IMR-90 (cell line): ENCODE measurements at regions not wholly inside any gene's neighbourhood (a gene's known extent, or its start where the extent isn't known, plus 50 kb on each side); places are given as distances from the start of the nearest gene placed in this dataset.

Experiments used
- ATAC-seq: fragments of 200-7000 bp; cut with Tn5 transposase; 2 replicates; pipeline ENCODE4 v1.9.1; 2020; ENCODE audit warnings: low read depth, mild to moderate bottlenecking, moderate library complexity
- BruUV-seq: library from RNA; stranded (reverse); fragments of 400-500 nt; replicated peaks from 2 replicates; lab custom pipeline; 2021; lab: Mats Ljungman, UMichigan
- CTCF ChIA-PET: fragments of 300-600 bp; formaldehyde crosslinking; extraction: SDS; loops from one replicate; lab custom pipeline; 2021; ENCODE audit warnings: antibody characterized with exemption; lab: Yijun Ruan, JAX
- POLR2A ChIA-PET: fragments of 300-600 bp; sonication (Branson Sonifier 250); formaldehyde crosslinking; loops from one replicate; lab custom pipeline; 2022; ENCODE audit warnings: antibody characterized with exemption; ENCODE audit not compliant: unreplicated experiment; lab: Charles Lee
- DNase-seq: peaks from one replicate; pipeline ENCODE4 v3.0.0; 2013
- H2AFZ ChIP-seq: replicated peaks from 2 replicates; pipeline ENCODE3; 2013; ENCODE audit warnings: low read length, mild to moderate bottlenecking; ENCODE audit not compliant: poor library complexity
- H2AK5ac ChIP-seq: 2 replicates; pipeline ENCODE4 v1.6.1; 2013; ENCODE audit warnings: low read depth, low read length, inconsistent platforms
- H2AK9ac ChIP-seq: replicated peaks from 2 replicates; pipeline ENCODE3; 2013; ENCODE audit warnings: mild to moderate bottlenecking, low read depth, low read length, moderate library complexity; ENCODE audit not compliant: poor library complexity
- H2BK120ac ChIP-seq: 2 replicates; pipeline ENCODE4 v1.6.1; 2013; ENCODE audit warnings: low read depth, low read length, inconsistent platforms
- H2BK15ac ChIP-seq: 3 replicates; pipeline ENCODE4 v1.6.1; 2013; ENCODE audit warnings: low read depth, low read length, inconsistent platforms
- H2BK20ac ChIP-seq: 2 replicates; pipeline ENCODE4 v1.6.1; 2013; ENCODE audit warnings: low read depth, mild to moderate bottlenecking, inconsistent platforms, low read length, moderate library complexity
- H2BK5ac ChIP-seq: 2 replicates; pipeline ENCODE4 v1.6.1; 2013; ENCODE audit warnings: mild to moderate bottlenecking, low read depth, low read length, inconsistent platforms; ENCODE audit not compliant: poor library complexity, severe bottlenecking
- H3K14ac ChIP-seq: replicated peaks from 2 replicates; pipeline ENCODE4 v1.6.1; 2013; ENCODE audit warnings: low read depth, low read length, inconsistent platforms
- H3K18ac ChIP-seq: 2 replicates; pipeline ENCODE4 v1.6.1; 2013; ENCODE audit warnings: low read depth, low read length, control low read depth
- H3K23ac ChIP-seq: 2 replicates; pipeline ENCODE4 v1.6.1; 2013; ENCODE audit warnings: low read depth, low read length, inconsistent platforms
- H3K27ac ChIP-seq: 2 replicates; pipeline ENCODE4 v1.5.1; 2013; ENCODE audit warnings: mild to moderate bottlenecking, control low read depth, low read length; ENCODE audit not compliant: insufficient read depth
- H3K27me3 ChIP-seq: 2 replicates; pipeline ENCODE4 v1.6.1; 2013; ENCODE audit warnings: low read length; ENCODE audit not compliant: control insufficient read depth, insufficient read depth
- H3K36me3 ChIP-seq: 2 replicates; pipeline ENCODE4 v1.6.1; 2013; ENCODE audit warnings: low read length, mixed read lengths; ENCODE audit not compliant: control insufficient read depth, insufficient read depth
- H3K4ac ChIP-seq: 2 replicates; pipeline ENCODE4 v1.6.1; 2013; ENCODE audit warnings: low read depth, low read length, inconsistent platforms
- H3K4me1 ChIP-seq: 2 replicates; pipeline ENCODE4 v1.6.1; 2013; ENCODE audit warnings: low read length, mixed read lengths; ENCODE audit not compliant: control insufficient read depth, insufficient read depth
- H3K4me2 ChIP-seq: 2 replicates; pipeline ENCODE4 v1.6.1; 2013; ENCODE audit warnings: low read depth, mild to moderate bottlenecking, control low read depth, low read length, moderate library complexity
- H3K4me3 ChIP-seq: 2 replicates; pipeline ENCODE4 v1.5.1; 2013; ENCODE audit warnings: low read depth, mild to moderate bottlenecking, control low read depth, low read length, moderate library complexity; ENCODE audit not compliant: insufficient read depth
- H3K56ac ChIP-seq: 2 replicates; pipeline ENCODE4 v1.6.1; 2013; ENCODE audit warnings: low read length, inconsistent platforms; ENCODE audit not compliant: insufficient read depth; ENCODE audit errors: extremely low read depth
- H3K79me1 ChIP-seq, 2 experiments: 2 replicates each; pipeline ENCODE4 v1.6.1; 2013; ENCODE audit warnings: low read length in 2 of 2, inconsistent platforms in 1 of 2, low read depth in 1 of 2
- H3K9ac ChIP-seq: 2 replicates; pipeline ENCODE4 v1.6.1; 2013; ENCODE audit warnings: low read depth, low read length, control low read depth
- H3K9me1 ChIP-seq: 2 replicates; pipeline ENCODE4 v1.6.1; 2013; ENCODE audit warnings: low read length, inconsistent platforms; ENCODE audit not compliant: insufficient read depth
- H3K9me3 ChIP-seq: 2 replicates; pipeline ENCODE4 v1.6.1; 2013; ENCODE audit warnings: low read length; ENCODE audit not compliant: control insufficient read depth, insufficient read depth
- H4K20me1 ChIP-seq: 2 replicates; pipeline ENCODE4 v1.6.1; 2013; ENCODE audit warnings: low read length, inconsistent platforms; ENCODE audit not compliant: insufficient read depth
- H4K5ac ChIP-seq: 2 replicates; pipeline ENCODE4 v1.6.1; 2013; ENCODE audit warnings: mild to moderate bottlenecking, low read depth, low read length, control low read depth
- H4K8ac ChIP-seq, 2 experiments: 2 replicates each; pipeline ENCODE4 v1.6.1; 2013; ENCODE audit warnings: low read depth in 2 of 2, low read length in 2 of 2, control low read depth in 1 of 2, inconsistent platforms in 1 of 2
- H4K91ac ChIP-seq: 2 replicates; pipeline ENCODE4 v1.6.1; 2013; ENCODE audit warnings: low read depth, low read length, inconsistent platforms; ENCODE audit not compliant: insufficient read depth
- BHLHE40 ChIP-seq: fragments of 150-350 bp; IDR thresholded peaks from 2 replicates; pipeline ENCODE4 v1.6.1; 2016; ENCODE audit warnings: mild to moderate bottlenecking, low read depth, low read length
- CEBPB ChIP-seq: IDR thresholded peaks from 2 replicates; pipeline ENCODE4 v1.6.1; 2012; ENCODE audit warnings: low read depth, low read length, improper control_type of control experiment
- CHD1 ChIP-seq: IDR thresholded peaks from 2 replicates; pipeline ENCODE4 v1.6.1; 2012; ENCODE audit warnings: low read depth, low read length, improper control_type of control experiment
- CTCF ChIP-seq: conservative IDR thresholded peaks from 2 replicates; pipeline ENCODE4 v1.5.1; 2012; ENCODE audit warnings: mild to moderate bottlenecking, low read depth, low read length, improper control_type of control experiment
- ELK1 ChIP-seq: fragments of 150-350 bp; IDR thresholded peaks from 2 replicates; pipeline ENCODE4 v1.6.1; 2016; ENCODE audit warnings: low read depth, mild to moderate bottlenecking, low read length, moderate library complexity, borderline replicate concordance
- FOS ChIP-seq: fragments of 150-350 bp; IDR thresholded peaks from 2 replicates; pipeline ENCODE4 v1.6.1; 2016; ENCODE audit warnings: low read depth, low read length
- MAFK ChIP-seq: IDR thresholded peaks from 2 replicates; pipeline ENCODE4 v1.6.1; 2012; ENCODE audit warnings: low read depth, low read length, improper control_type of control experiment
- NFE2L2 ChIP-seq: fragments of 150-350 bp; IDR thresholded peaks from 2 replicates; pipeline ENCODE4 v1.6.1; 2016; ENCODE audit warnings: low read depth, mild to moderate bottlenecking, low read length
- POLR2A ChIP-seq: IDR thresholded peaks from 2 replicates; pipeline ENCODE4 v1.6.1; 2012; ENCODE audit warnings: mild to moderate bottlenecking, low read depth, low read length
- RAD21 ChIP-seq: IDR thresholded peaks from 2 replicates; pipeline ENCODE4 v1.6.1; 2012; ENCODE audit warnings: low read length, improper control_type of control experiment
- RCOR1 ChIP-seq: IDR thresholded peaks from 2 replicates; pipeline ENCODE4 v1.6.1; 2012; ENCODE audit warnings: mild to moderate bottlenecking, low read length, improper control_type of control experiment; ENCODE audit not compliant: insufficient replicate concordance
- RFX5 ChIP-seq: IDR thresholded peaks from 2 replicates; pipeline ENCODE4 v1.8.0; 2012; ENCODE audit warnings: low read depth, mild to moderate bottlenecking, low read length, moderate library complexity
- SMC3 ChIP-seq: fragments of 150-350 bp; IDR thresholded peaks from 2 replicates; pipeline ENCODE4 v1.6.1; 2016; ENCODE audit warnings: low read depth, mild to moderate bottlenecking, antibody characterized with exemption, low read length, moderate library complexity
- USF2 ChIP-seq: fragments of 150-350 bp; IDR thresholded peaks from 2 replicates; pipeline ENCODE4 v1.6.1; 2017; ENCODE audit warnings: mild to moderate bottlenecking, antibody characterized with exemption, low read length, low read depth
- WGBS, 2 experiments: methylation state at CpG; one replicate each; pipeline versions ENCODE4 v1.1.5 to v1.1.7; 2013; ENCODE audit warnings: missing lambda C conversion rate in 2 of 2; ENCODE audit not compliant: insufficient read length in 1 of 2; ENCODE audit errors: extremely low coverage in 2 of 2; 5-methylcytosine and 5-hydroxymethylcytosine counted together
- dilution Hi-C: fragments of 300-500 bp; cut with HindIII; formaldehyde crosslinking; loops from one replicate; pipeline ENCODE4 v1.14.3; 2018; ENCODE audit warnings: low sequenced_read_pairs; ENCODE audit not compliant: unreplicated experiment
- in situ Hi-C: fragments of 300-500 bp; cut with MboI; formaldehyde crosslinking; loops from 3 replicates; pipeline ENCODE4 v1.14.3; 2019; ENCODE audit warnings: low sequenced_read_pairs, inconsistent platforms, mixed read lengths
- intact Hi-C: fragments of 100-400 bp; cut with micrococcal nuclease; formaldehyde crosslinking; loops from 2 replicates; pipeline ENCODE4 v1.10.0; 2022

GRCh38 chr13:43963726-43964125 is 84.0 kb downstream of the LACC1 start:
- intact Hi-C loops (no loop called here), dilution Hi-C loops (no loop called here), in situ Hi-C loops (no loop called here)
- no peak for ATAC-seq
- Histone ChIP-seq H3K9me3 (no peaks in the 10 kb centered on the region), H2BK5ac (no peak overlapping the region), H2AK9ac (no peak overlapping the region), H3K27ac (no peak overlapping the region), H3K4me2 (no peak overlapping the region), H3K4ac (no peak overlapping the region), H2BK15ac (no peak overlapping the region), H4K20me1 (no peaks in the 10 kb centered on the region), H2BK20ac (no peak overlapping the region), H3K27me3 (peaks cover 7% of the 10 kb centered on the region), H3K4me3 (no peak overlapping the region), H3K18ac (no peak overlapping the region), H4K8ac (no peak overlapping the region), H4K5ac (no peak overlapping the region), H3K56ac (no peak overlapping the region), H3K36me3 (no peaks in the 10 kb centered on the region), H3K14ac (no peak overlapping the region), H3K79me1 (no peaks in the 10 kb centered on the region), H2BK120ac (no peak overlapping the region), H2AFZ (peak overlapping the region; percentile 49), H3K9me1 (no peaks in the 10 kb centered on the region), H3K4me1 (no peaks in the 10 kb centered on the region), H3K23ac (no peak overlapping the region), H3K9ac (no peak overlapping the region), H2AK5ac (no peak overlapping the region), H4K91ac (no peak overlapping the region)
- BruUV-seq = no TSS peak
- no CpG with 5 or more reads among the region's 4 CpGs for WGBS, 2 experiments
- no peak for TF ChIP-seq CEBPB
- TF ChIP-seq FOS = no peak
- no peak for TF ChIP-seq SMC3
- no peak for TF ChIP-seq NFE2L2
- TF ChIP-seq POLR2A = no peak
- TF ChIP-seq RFX5 = no peak
- TF ChIP-seq USF2 = no peak
- TF ChIP-seq RAD21 = no peak
- TF ChIP-seq BHLHE40 = no peak
- TF ChIP-seq RCOR1 = no peak
- TF ChIP-seq CHD1 = no peak
- TF ChIP-seq ELK1 = no peak
- TF ChIP-seq CTCF = no peak
- TF ChIP-seq MAFK = no peak
- CTCF ChIA-PET = no interaction called here
- DNase-seq = no peak
- POLR2A ChIA-PET = no interaction called here
